Neuronal stem cell (in vitro differentiated cells): ENCODE measurements at regions not wholly inside any gene's neighbourhood (a gene's known extent, or its start where the extent isn't known, plus 50 kb on each side); places are given as distances from the start of the nearest gene placed in this dataset.

ENCODE experiments used
- DNase-seq: peaks from one replicate; pipeline ENCODE4 v3.0.0-alpha.2; 2013; ENCODE audit warnings: low spot score
- H2AFZ ChIP-seq: one replicate; pipeline ENCODE4 v1.6.1; 2013; ENCODE audit warnings: mild to moderate bottlenecking, low read length, inconsistent platforms
- H2AK5ac ChIP-seq: 2 replicates; pipeline ENCODE4 v1.6.1; 2013; ENCODE audit warnings: low read depth, mild to moderate bottlenecking, inconsistent platforms, low read length, moderate library complexity, mixed read lengths
- H2BK120ac ChIP-seq: 2 replicates; pipeline ENCODE4 v1.6.1; 2013; ENCODE audit warnings: low read depth, mild to moderate bottlenecking, inconsistent platforms, low read length, moderate library complexity, mixed read lengths
- H2BK12ac ChIP-seq: one replicate; pipeline ENCODE4 v1.6.1; 2013; ENCODE audit warnings: low read length, inconsistent platforms
- H2BK15ac ChIP-seq: 2 replicates; pipeline ENCODE4 v1.6.1; 2013; ENCODE audit warnings: mild to moderate bottlenecking, low read length, inconsistent platforms, mixed read lengths
- H2BK5ac ChIP-seq: one replicate; pipeline ENCODE4 v1.6.1; 2013; ENCODE audit warnings: inconsistent platforms, mild to moderate bottlenecking, low read length, moderate library complexity
- H3K14ac ChIP-seq: one replicate; pipeline ENCODE4 v1.6.1; 2013; ENCODE audit warnings: low read length, inconsistent platforms
- H3K18ac ChIP-seq: 2 replicates; pipeline ENCODE4 v1.6.1; 2013; ENCODE audit warnings: low read length, inconsistent platforms
- H3K23ac ChIP-seq: 2 replicates; pipeline ENCODE4 v1.6.1; 2013; ENCODE audit warnings: low read depth, mild to moderate bottlenecking, mixed read lengths, low read length, inconsistent platforms; ENCODE audit not compliant: poor library complexity
- H3K27ac ChIP-seq: replicated peaks from 3 replicates; pipeline ENCODE4 v1.5.1; 2013; ENCODE audit warnings: low read length, inconsistent platforms
- H3K27me3 ChIP-seq, 3 experiments: 2 replicates each; pipeline ENCODE4 v1.6.1; 2013; ENCODE audit warnings: low read length in 3 of 3, mild to moderate bottlenecking in 2 of 3, inconsistent platforms in 1 of 3, low read depth in 1 of 3, mixed read lengths in 1 of 3, moderate library complexity in 1 of 3; ENCODE audit not compliant: control insufficient read depth in 3 of 3, insufficient read depth in 3 of 3
- H3K36me3 ChIP-seq, 2 donors: replicated peaks in 1 of 2; 2 replicates each; pipeline ENCODE4 v1.6.1; 2013; ENCODE audit warnings: low read length in 2 of 2; ENCODE audit not compliant: control insufficient read depth in 2 of 2, insufficient read depth in 2 of 2
- H3K4ac ChIP-seq: 2 replicates; pipeline ENCODE4 v1.6.1; 2013; ENCODE audit warnings: inconsistent platforms, mild to moderate bottlenecking, low read length, moderate library complexity
- H3K4me1 ChIP-seq, 2 donors: 1 replicate in 1 of 2; 2 replicates in 1 of 2; pipeline ENCODE4 v1.6.1; 2013; ENCODE audit warnings: low read length in 2 of 2, low read depth in 1 of 2; ENCODE audit not compliant: control insufficient read depth in 2 of 2, insufficient read depth in 1 of 2
- H3K4me2 ChIP-seq: one replicate; pipeline ENCODE4 v1.6.1; 2013; ENCODE audit warnings: mild to moderate bottlenecking, low read length, inconsistent platforms; ENCODE audit not compliant: insufficient read depth, poor library complexity, severe bottlenecking
- H3K4me3 ChIP-seq, 2 donors: 2 replicates each; pipeline ENCODE4 v1.5.1; 2013; ENCODE audit warnings: low read length in 2 of 2, mild to moderate bottlenecking in 2 of 2, inconsistent platforms in 1 of 2, moderate library complexity in 1 of 2
- H3K79me1 ChIP-seq: one replicate; pipeline ENCODE4 v1.6.1; 2013; ENCODE audit warnings: low read depth, mild to moderate bottlenecking, inconsistent platforms, low read length, moderate library complexity
- H3K9ac ChIP-seq: one replicate; pipeline ENCODE4 v1.6.1; 2013; ENCODE audit warnings: mild to moderate bottlenecking, low read depth, low read length, inconsistent platforms; ENCODE audit not compliant: poor library complexity
- H3K9me3 ChIP-seq, 2 donors: replicated peaks in 1 of 2; 2 replicates each; pipeline versions ENCODE3 to v1.6.1; 2013; ENCODE audit warnings: low read length in 2 of 2, mild to moderate bottlenecking in 2 of 2, inconsistent platforms in 1 of 2, low read depth in 1 of 2, mixed read lengths in 1 of 2, moderate library complexity in 1 of 2; ENCODE audit not compliant: control insufficient read depth in 2 of 2, insufficient read depth in 1 of 2
- H4K8ac ChIP-seq: one replicate; pipeline ENCODE4 v1.6.1; 2013; ENCODE audit warnings: low read depth, mild to moderate bottlenecking, inconsistent platforms, low read length, moderate library complexity
- H4K91ac ChIP-seq: one replicate; pipeline ENCODE4 v1.6.1; 2013; ENCODE audit warnings: low read length, low read depth, mild to moderate bottlenecking, inconsistent platforms; ENCODE audit not compliant: poor library complexity
- WGBS, 2 donors: extraction: QIAGEN DNeasy Blood & Tissue Kit; methylation state at CpG; one replicate each; pipeline ENCODE4 v1.1.7; 2013; ENCODE audit warnings: missing lambda C conversion rate in 2 of 2, mixed read lengths in 1 of 2; ENCODE audit not compliant: insufficient read length in 2 of 2, insufficient replicate concordance in 1 of 2; ENCODE audit errors: extremely low coverage in 2 of 2; 5-methylcytosine and 5-hydroxymethylcytosine counted together

DNA sequence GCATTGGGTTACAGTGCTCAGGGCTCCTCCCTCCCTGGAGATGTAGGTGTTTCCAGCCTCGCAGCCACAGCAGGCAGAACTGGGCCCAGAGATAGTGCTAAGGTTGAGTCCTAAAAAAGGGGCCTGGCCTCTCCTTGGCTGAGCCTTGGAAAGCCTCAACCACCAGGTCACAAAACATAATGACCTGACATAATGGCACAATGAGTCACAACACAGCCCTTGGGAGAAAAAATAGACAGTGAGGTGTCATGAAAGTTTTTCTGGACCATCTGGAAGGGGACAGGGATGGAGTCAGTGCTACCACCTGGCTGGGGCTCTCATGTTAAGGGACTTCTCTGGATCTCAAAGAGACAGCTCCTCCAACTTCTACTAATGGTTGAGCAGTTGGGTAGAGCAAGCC, 92.4 kb upstream of the LCLAT1 start:
- H3K18ac ChIP-seq: peak overlapping the region; percentile 25
- H2BK12ac ChIP-seq: no peak overlapping the region
- WGBS, 2 donors: no CpG with 5 or more reads among the region's 1 CpG
- no peak overlapping the region for H3K27ac ChIP-seq
- no peak for DNase-seq
- H3K79me1 ChIP-seq: no peaks in the 10 kb centered on the region
- H2BK15ac ChIP-seq: no peak overlapping the region
- H3K9me3 ChIP-seq: no peaks in the 10 kb centered on the region
- H2BK120ac ChIP-seq: no peak overlapping the region
- no peaks in the 10 kb centered on the region for H3K36me3 ChIP-seq
- no peak overlapping the region for H3K4me2 ChIP-seq
- H2BK5ac ChIP-seq: no peak overlapping the region
- H2AFZ ChIP-seq: no peak overlapping the region
- no peak overlapping the region for H3K14ac ChIP-seq
- H3K4me3 ChIP-seq: no peak overlapping the region
- no peak overlapping the region for H4K8ac ChIP-seq
- no peaks in the 10 kb centered on the region for H3K27me3 ChIP-seq
- no peak overlapping the region for H3K4ac ChIP-seq
- no peak overlapping the region for H3K23ac ChIP-seq
- no peak overlapping the region for H4K91ac ChIP-seq
- H2AK5ac ChIP-seq: no peak overlapping the region
- H3K4me1 ChIP-seq: peaks cover 0 to 7% of the 10 kb centered on the region in 2 donors
- no peak overlapping the region for H3K9ac ChIP-seq

DNA sequence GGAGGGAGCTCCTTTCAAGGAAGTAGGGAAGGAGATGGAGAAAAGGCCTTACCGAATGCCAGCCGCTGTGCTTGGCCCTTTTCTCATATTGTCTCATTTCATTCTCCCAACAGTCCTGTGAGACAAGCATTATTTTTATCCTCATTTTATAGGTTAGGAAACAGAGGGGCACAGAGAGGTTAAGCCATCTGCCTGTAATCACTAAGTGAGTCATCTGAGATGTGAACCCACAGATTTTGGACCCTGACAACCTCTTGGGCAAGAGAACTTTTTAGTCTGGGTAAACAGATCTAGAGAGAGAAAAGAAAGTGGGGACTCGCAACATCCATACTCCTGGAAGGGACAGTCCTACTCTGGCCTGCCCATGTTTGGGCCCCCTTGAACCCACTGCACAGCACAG, 91.7 kb upstream of the LCLAT1 start:
- WGBS, 2 donors: no CpG with 5 or more reads among the region's 3 CpGs
- H2BK12ac ChIP-seq: no peak overlapping the region
- H3K27me3 ChIP-seq: no peaks in the 10 kb centered on the region
- H2BK5ac ChIP-seq: no peak overlapping the region
- no peak overlapping the region for H2AFZ ChIP-seq
- no peaks in the 10 kb centered on the region for H3K79me1 ChIP-seq
- H3K4ac ChIP-seq: no peak overlapping the region
- DNase-seq: no peak
- no peak overlapping the region for H3K9ac ChIP-seq
- H3K4me1 ChIP-seq: peaks cover 0 to 7% of the 10 kb centered on the region in 2 donors
- no peak overlapping the region for H2BK120ac ChIP-seq
- H2AK5ac ChIP-seq: no peak overlapping the region
- H3K27ac ChIP-seq: no peak overlapping the region
- H4K8ac ChIP-seq: no peak overlapping the region
- H3K14ac ChIP-seq: no peak overlapping the region
- H3K36me3 ChIP-seq: no peaks in the 10 kb centered on the region
- H3K4me2 ChIP-seq: no peak overlapping the region
- H2BK15ac ChIP-seq: no peak overlapping the region
- H3K18ac ChIP-seq: no peak overlapping the region
- H3K23ac ChIP-seq: no peak overlapping the region
- H3K4me3 ChIP-seq: no peak overlapping the region
- no peak overlapping the region for H4K91ac ChIP-seq
- H3K9me3 ChIP-seq: no peaks in the 10 kb centered on the region

- Histone ChIP-seq H3K9ac (no peak overlapping the region), H3K4me1 (peaks cover 0 to 7% of the 10 kb centered on the region in 2 donors), H3K4ac (no peak overlapping the region), H2AK5ac (peak overlapping the region; percentile 41), H3K27me3 (no peaks in the 10 kb centered on the region), H2BK12ac (no peak overlapping the region), H3K27ac (no peak overlapping the region), H3K23ac (no peak overlapping the region), H3K79me1 (no peaks in the 10 kb centered on the region), H2AFZ (no peak overlapping the region), H2BK15ac (no peak overlapping the region), H3K4me3 (no peak overlapping the region), H3K9me3 (no peaks in the 10 kb centered on the region), H4K8ac (no peak overlapping the region), H3K4me2 (no peak overlapping the region), H3K36me3 (no peaks in the 10 kb centered on the region), H3K14ac (no peak overlapping the region), H3K18ac (peak overlapping the region; percentile 42), H4K91ac (no peak overlapping the region), H2BK5ac (no peak overlapping the region), H2BK120ac (no peak overlapping the region)
- DNase-seq: no peak
- WGBS, 2 donors: no CpG with 5 or more reads among the region's 6 CpGs
Observed at GRCh38 chr2:30356071-30356470, 91.0 kb upstream of the LCLAT1 start.

- no peak overlapping the region for H3K27ac ChIP-seq
- H3K4me1 ChIP-seq: peaks cover 2 to 5% of the 10 kb centered on the region in 2 donors
- no peak overlapping the region for H2BK15ac ChIP-seq
- no peaks in the 10 kb centered on the region for H3K79me1 ChIP-seq
- H3K9me3 ChIP-seq: no peaks in the 10 kb centered on the region
- H4K91ac ChIP-seq: no peak overlapping the region
- no peak overlapping the region for H3K14ac ChIP-seq
- no peak overlapping the region for H3K18ac ChIP-seq
- DNase-seq: no peak
- H3K4me2 ChIP-seq: no peak overlapping the region
- no peak overlapping the region for H3K9ac ChIP-seq
- H3K4me3 ChIP-seq: no peak overlapping the region
- H3K23ac ChIP-seq: no peak overlapping the region
- WGBS, 2 donors: no CpG with 5 or more reads among the region's 6 CpGs
- no peak overlapping the region for H4K8ac ChIP-seq
- no peaks in the 10 kb centered on the region for H3K27me3 ChIP-seq
- H2BK120ac ChIP-seq: no peak overlapping the region
- H3K4ac ChIP-seq: no peak overlapping the region
- H2BK12ac ChIP-seq: no peak overlapping the region
- no peaks in the 10 kb centered on the region for H3K36me3 ChIP-seq
- H2BK5ac ChIP-seq: no peak overlapping the region
- no peak overlapping the region for H2AFZ ChIP-seq
- no peak overlapping the region for H2AK5ac ChIP-seq
Observed at GRCh38 chr2:30356776-30357175, 90.3 kb upstream of the LCLAT1 start.
